ENCODE measurements at regions not wholly inside any gene's neighbourhood (a gene's known extent, or its start where the extent isn't known, plus 50 kb on each side); places are given as distances from the start of the nearest gene placed in this dataset.

- TF ChIP-seq CTCF (IDR thresholded peaks at IDR 0.05; ENCODE audit: insufficient read depth in 1 of 2, low read depth in 1 of 2, low read length in 1 of 2, severe bottlenecking in 1 of 2, unreplicated experiment in 1 of 2), result no peak
- Mint-ChIP-seq H3K9me3 (ENCODE audit: unreplicated experiment) (no peaks in the 10 kb centered on the region), H3K4me3 (ENCODE audit: unreplicated experiment) (no peak overlapping the region), H3K27me3 (ENCODE audit: insufficient read depth, unreplicated experiment) (peaks cover 12% of the 10 kb centered on the region), H3K4me1 (ENCODE audit: low read depth, unreplicated experiment) (no peaks in the 10 kb centered on the region), H3K36me3 (ENCODE audit: insufficient read depth, unreplicated experiment) (no peaks in the 10 kb centered on the region), H3K27ac (ENCODE audit: unreplicated experiment) (no peak overlapping the region)
- intact Hi-C loops (cut with micrococcal nuclease; ENCODE audit: unreplicated experiment), result no loop called here
- POLR2A ChIA-PET, result no interaction called here
- Histone ChIP-seq H3K27me3 (replicated peaks; ENCODE audit: control insufficient read depth, insufficient read depth, low read length) (no peaks in the 10 kb centered on the region; the same call in 1 of the 2 replicates), H3K4me1 (no peaks in the 10 kb centered on the region), H3K4me3 (ENCODE audit: low read depth, low read length) (no peak overlapping the region), H3K9me3 (no peaks in the 10 kb centered on the region), H3K36me3 (ENCODE audit: control insufficient read depth, insufficient read depth, low read length) (no peaks in the 10 kb centered on the region)
- no peak for DNase-seq
- CTCF ChIA-PET, result no interaction called here
- no TSS peak for BruUV-seq (replicated peaks)
Observed at GRCh38 chr2:230593765-230594164, 118.9 kb upstream of the CAB39 start.

- Mint-ChIP-seq H3K4me1 (ENCODE audit: low read depth, unreplicated experiment) (no peaks in the 10 kb centered on the region), H3K4me3 (ENCODE audit: unreplicated experiment) (no peak overlapping the region), H3K27ac (ENCODE audit: unreplicated experiment) (no peak overlapping the region), H3K9me3 (ENCODE audit: unreplicated experiment) (no peaks in the 10 kb centered on the region), H3K36me3 (ENCODE audit: insufficient read depth, unreplicated experiment) (no peaks in the 10 kb centered on the region), H3K27me3 (ENCODE audit: insufficient read depth, unreplicated experiment) (peaks cover 12% of the 10 kb centered on the region)
- no TSS peak for BruUV-seq (replicated peaks)
- no peaks in the 10 kb centered on the region for H3K4me1 ChIP-seq
- POLR2A ChIA-PET, result no interaction called here
- H3K9me3 ChIP-seq, result no peaks in the 10 kb centered on the region
- no peaks in the 10 kb centered on the region for H3K36me3 ChIP-seq (ENCODE audit: control insufficient read depth, insufficient read depth, low read length)
- no peaks in the 10 kb centered on the region; the same call in 1 of the 2 replicates for H3K27me3 ChIP-seq (replicated peaks; ENCODE audit: control insufficient read depth, insufficient read depth, low read length)
- no peak for DNase-seq
- H3K4me3 ChIP-seq (ENCODE audit: low read depth, low read length), result no peak overlapping the region
- CTCF ChIA-PET, result no interaction called here
- intact Hi-C loops (cut with micrococcal nuclease; ENCODE audit: unreplicated experiment), result no loop called here
- no peak for TF ChIP-seq CTCF (IDR thresholded peaks at IDR 0.05; ENCODE audit: insufficient read depth in 1 of 2, low read depth in 1 of 2, low read length in 1 of 2, severe bottlenecking in 1 of 2, unreplicated experiment in 1 of 2)
Observed at GRCh38 chr2:230594286-230594840, 118.3 kb upstream of the CAB39 start.

GRCh38 chr2:230599853-230600252 is 112.8 kb upstream of the CAB39 start:
- Histone ChIP-seq H3K36me3 (ENCODE audit: control insufficient read depth, insufficient read depth, low read length) (no peaks in the 10 kb centered on the region), H3K9me3 (no peaks in the 10 kb centered on the region), H3K4me3 (ENCODE audit: low read depth, low read length) (no peak overlapping the region), H3K4me1 (no peaks in the 10 kb centered on the region), H3K27me3 (replicated peaks; ENCODE audit: control insufficient read depth, insufficient read depth, low read length) (no peaks in the 10 kb centered on the region)
- Mint-ChIP-seq H3K27me3 (ENCODE audit: insufficient read depth, unreplicated experiment) (peaks cover 6% of the 10 kb centered on the region), H3K27ac (ENCODE audit: unreplicated experiment) (no peak overlapping the region), H3K36me3 (ENCODE audit: insufficient read depth, unreplicated experiment) (no peaks in the 10 kb centered on the region), H3K4me1 (ENCODE audit: low read depth, unreplicated experiment) (no peaks in the 10 kb centered on the region), H3K4me3 (ENCODE audit: unreplicated experiment) (no peak overlapping the region), H3K9me3 (ENCODE audit: unreplicated experiment) (no peaks in the 10 kb centered on the region)
- no TSS peak for BruUV-seq (replicated peaks)
- ChIA-PET CTCF (no interaction called here), POLR2A (no interaction called here)
- no peak for TF ChIP-seq CTCF (IDR thresholded peaks at IDR 0.05; ENCODE audit: insufficient read depth in 1 of 2, low read depth in 1 of 2, low read length in 1 of 2, severe bottlenecking in 1 of 2, unreplicated experiment in 1 of 2)
- DNase-seq, result no peak
- intact Hi-C loops (cut with micrococcal nuclease; ENCODE audit: unreplicated experiment), result no loop called here
